ENCODE measurements at regions not wholly inside any gene's neighbourhood (a gene's known extent, or its start where the extent isn't known, plus 50 kb on each side); places are given as distances from the start of the nearest gene placed in this dataset.

GRCh38 chr5:36458746-36459145 lies 147.7 kb upstream of the SLC1A3 start:
- TF ChIP-seq EZH2phosphoT487 (IDR thresholded peaks at IDR 0.05; ENCODE audit: insufficient read depth, low read depth) (no peak), EZH2 (IDR thresholded peaks at IDR 0.05; ENCODE audit: insufficient read depth, poor library complexity, severe bottlenecking) (no peak)
